Nephron progenitor cell (in vitro differentiated cells): ENCODE measurements at regions not wholly inside any gene's neighbourhood (a gene's known extent, or its start where the extent isn't known, plus 50 kb on each side); places are given as distances from the start of the nearest gene placed in this dataset.

ENCODE experiments used
- DNase-seq: peaks from one replicate; pipeline ENCODE4 v3.0.0; 2021
- H3K27ac Mint-ChIP-seq: 2 replicates; pipeline ENCODE4 v1.8.0; 2021; ENCODE audit warnings: mild to moderate bottlenecking, moderate library complexity, mixed read lengths
- H3K27me3 Mint-ChIP-seq: 2 replicates; pipeline ENCODE4 v1.8.0; 2021; ENCODE audit warnings: mild to moderate bottlenecking, low read depth, mixed read lengths; ENCODE audit not compliant: poor library complexity
- H3K36me3 Mint-ChIP-seq: 2 replicates; pipeline ENCODE4 v1.8.0; 2021; ENCODE audit warnings: low read depth, mixed read lengths
- H3K4me1 Mint-ChIP-seq: 2 replicates; pipeline ENCODE4 v1.8.0; 2021; ENCODE audit warnings: mixed read lengths
- H3K4me3 Mint-ChIP-seq: 2 replicates; pipeline ENCODE4 v1.8.0; 2021; ENCODE audit warnings: mild to moderate bottlenecking, moderate library complexity, mixed read lengths
- H3K9me3 Mint-ChIP-seq: 2 replicates; pipeline ENCODE4 v1.8.0; 2021; ENCODE audit warnings: mild to moderate bottlenecking, moderate library complexity, mixed read lengths
- CTCF ChIP-seq: fragments of 200-600 bp; sonication (generic); IDR thresholded peaks from 2 replicates; pipeline ENCODE4 v1.5.0; 2021; ENCODE audit warnings: antibody characterized with exemption

GRCh38 chr21:35412231-35412630 is 363.1 kb upstream of the RUNX1 start:
- no peak overlapping the region for H3K27ac Mint-ChIP-seq
- TF ChIP-seq CTCF, result no peak
- H3K4me1 Mint-ChIP-seq, result peaks cover 8% of the 10 kb centered on the region
- no peaks in the 10 kb centered on the region for H3K9me3 Mint-ChIP-seq
- no peaks in the 10 kb centered on the region for H3K36me3 Mint-ChIP-seq
- H3K4me3 Mint-ChIP-seq, result no peak overlapping the region
- H3K27me3 Mint-ChIP-seq, result no peaks in the 10 kb centered on the region
- DNase-seq, result no peak

GRCh38 chr21:35411434-35411833 is 362.3 kb upstream of the RUNX1 start:
- Mint-ChIP-seq H3K4me1 (peaks cover 8% of the 10 kb centered on the region), H3K9me3 (no peaks in the 10 kb centered on the region), H3K27me3 (peaks cover 3% of the 10 kb centered on the region), H3K36me3 (no peaks in the 10 kb centered on the region), H3K4me3 (no peak overlapping the region), H3K27ac (no peak overlapping the region)
- no peak for DNase-seq
- TF ChIP-seq CTCF, result no peak

GRCh38 chr21:35410656-35411055 is 361.6 kb upstream of the RUNX1 start:
- no peak for TF ChIP-seq CTCF
- Mint-ChIP-seq H3K36me3 (no peaks in the 10 kb centered on the region), H3K27ac (no peak overlapping the region), H3K4me1 (peaks cover 8% of the 10 kb centered on the region), H3K27me3 (peaks cover 7% of the 10 kb centered on the region), H3K9me3 (no peaks in the 10 kb centered on the region), H3K4me3 (no peak overlapping the region)
- no peak for DNase-seq

GRCh38 chr21:35410123-35410522 is 361.0 kb upstream of the RUNX1 start:
- DNase-seq, result no peak
- no peak for TF ChIP-seq CTCF
- Mint-ChIP-seq H3K4me1 (peaks cover 8% of the 10 kb centered on the region), H3K9me3 (no peaks in the 10 kb centered on the region), H3K36me3 (no peaks in the 10 kb centered on the region), H3K4me3 (no peak overlapping the region), H3K27me3 (peaks cover 11% of the 10 kb centered on the region), H3K27ac (no peak overlapping the region)

- Mint-ChIP-seq H3K27me3 (peaks cover 11% of the 10 kb centered on the region), H3K4me1 (no peaks in the 10 kb centered on the region), H3K36me3 (no peaks in the 10 kb centered on the region), H3K27ac (no peak overlapping the region), H3K4me3 (no peak overlapping the region), H3K9me3 (no peaks in the 10 kb centered on the region)
- no peak for TF ChIP-seq CTCF
- no peak for DNase-seq
These were observed 359.3 kb upstream of the RUNX1 start for GRCh38 chr21:35408401-35408800.

- H3K4me1 Mint-ChIP-seq, result no peaks in the 10 kb centered on the region
- no peaks in the 10 kb centered on the region for H3K9me3 Mint-ChIP-seq
- peaks cover 19% of the 10 kb centered on the region for H3K27me3 Mint-ChIP-seq
- no peak overlapping the region for H3K27ac Mint-ChIP-seq
- no peak for DNase-seq
- no peak for TF ChIP-seq CTCF
- H3K4me3 Mint-ChIP-seq, result no peak overlapping the region
- no peaks in the 10 kb centered on the region for H3K36me3 Mint-ChIP-seq
These were observed 357.5 kb upstream of the RUNX1 start for GRCh38 chr21:35406635-35407034.
